EH (cell line): ENCODE measurements at regions not wholly inside any gene's neighbourhood (a gene's known extent, or its start where the extent isn't known, plus 50 kb on each side); places are given as distances from the start of the nearest gene placed in this dataset.

Experiments used
- DNase-seq: peaks from one replicate; pipeline ENCODE4 v3.0.0-alpha.2; 2015; ENCODE audit warnings: low read depth

DNA sequence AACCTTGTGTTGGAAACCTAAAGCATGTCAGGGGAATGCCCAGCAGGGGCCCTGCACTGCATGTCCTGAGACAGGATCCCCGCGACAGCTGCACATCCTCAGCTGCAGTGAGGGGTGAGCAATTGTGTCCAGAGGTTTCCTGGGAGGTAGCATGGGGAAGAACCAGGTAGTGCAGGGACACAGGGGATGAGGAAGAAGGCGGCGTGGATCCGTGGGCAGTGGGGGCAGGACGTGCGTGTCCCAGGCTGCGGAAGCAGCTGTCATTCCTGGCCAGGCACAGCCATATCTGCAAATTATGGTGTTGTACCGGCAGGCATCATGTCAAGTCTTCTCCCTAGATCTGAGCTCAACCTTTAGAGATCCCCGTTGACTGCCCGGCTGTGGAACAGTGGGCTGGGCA lies 238.2 kb upstream of the MYT1L start:
- no peak for DNase-seq

- no peak for DNase-seq
Measured at GRCh38 chr2:2568411-2568810, 237.3 kb upstream of the MYT1L start.

- no peak for DNase-seq
Measured at GRCh38 chr2:2567776-2568175, 236.7 kb upstream of the MYT1L start.

DNA sequence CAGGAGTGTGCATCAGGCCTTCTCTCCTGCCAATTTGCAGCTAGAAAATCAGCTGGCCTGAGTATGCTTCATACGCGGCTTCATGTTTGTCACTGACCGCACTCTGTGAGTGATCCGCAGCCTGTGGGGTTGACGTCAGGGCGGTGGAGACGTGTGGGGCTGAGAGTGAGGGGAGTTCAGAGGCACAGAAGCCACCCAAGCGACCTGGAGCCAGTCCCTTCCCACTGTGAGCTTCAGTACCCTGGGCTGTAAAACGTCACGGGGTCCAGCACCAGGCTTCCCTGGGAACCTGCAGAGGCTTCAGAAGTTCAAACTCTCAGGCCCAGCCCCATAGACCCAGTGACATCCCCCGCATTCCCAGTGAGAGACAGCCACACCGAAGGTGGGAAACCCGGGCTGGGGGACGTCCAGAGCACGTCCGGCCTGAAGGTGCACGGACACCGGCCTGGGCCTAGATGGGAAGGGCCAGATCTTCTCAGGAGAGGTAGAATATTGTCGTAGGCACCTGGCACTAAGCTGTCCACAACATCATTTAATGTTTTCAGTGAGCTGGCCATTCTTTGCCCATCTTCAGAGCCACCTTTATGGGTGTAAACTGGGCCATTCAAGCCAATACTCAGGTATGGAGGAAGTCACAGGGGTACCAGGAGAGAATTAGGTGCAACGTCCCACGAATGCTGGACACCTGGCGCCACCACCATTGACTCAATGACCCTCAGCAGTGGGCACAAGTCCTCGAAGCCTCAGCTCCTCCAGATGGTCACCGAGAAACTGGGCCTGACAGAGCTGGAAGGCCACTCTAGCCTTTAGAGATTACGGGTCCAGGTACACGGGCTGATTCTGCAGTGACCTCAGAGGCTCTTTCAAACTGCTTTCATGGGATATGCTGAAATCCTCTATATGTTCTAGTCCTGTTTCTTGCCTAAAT lies 235.6 kb upstream of the MYT1L start:
- no peak for DNase-seq

DNA sequence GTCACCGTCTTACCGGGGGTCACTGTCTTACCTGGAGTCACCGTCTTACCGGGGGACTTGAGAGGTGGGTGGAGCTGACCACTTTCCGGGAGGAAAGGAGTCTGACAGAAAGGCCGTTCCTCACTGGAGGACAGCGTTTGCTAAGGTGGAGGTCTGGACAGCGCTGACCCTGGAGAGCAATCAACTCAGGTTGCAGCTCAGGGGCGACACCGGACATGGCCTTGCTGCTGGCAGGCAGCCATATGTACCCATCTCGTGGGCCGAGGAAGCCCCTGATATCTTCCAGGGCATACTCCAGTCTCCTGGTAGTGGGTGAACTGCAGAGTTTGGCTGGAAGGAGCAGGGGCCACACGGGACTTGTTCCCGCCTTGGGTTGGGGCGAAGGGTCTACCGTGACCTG lies 234.6 kb upstream of the MYT1L start:
- DNase-seq: no peak

DNA sequence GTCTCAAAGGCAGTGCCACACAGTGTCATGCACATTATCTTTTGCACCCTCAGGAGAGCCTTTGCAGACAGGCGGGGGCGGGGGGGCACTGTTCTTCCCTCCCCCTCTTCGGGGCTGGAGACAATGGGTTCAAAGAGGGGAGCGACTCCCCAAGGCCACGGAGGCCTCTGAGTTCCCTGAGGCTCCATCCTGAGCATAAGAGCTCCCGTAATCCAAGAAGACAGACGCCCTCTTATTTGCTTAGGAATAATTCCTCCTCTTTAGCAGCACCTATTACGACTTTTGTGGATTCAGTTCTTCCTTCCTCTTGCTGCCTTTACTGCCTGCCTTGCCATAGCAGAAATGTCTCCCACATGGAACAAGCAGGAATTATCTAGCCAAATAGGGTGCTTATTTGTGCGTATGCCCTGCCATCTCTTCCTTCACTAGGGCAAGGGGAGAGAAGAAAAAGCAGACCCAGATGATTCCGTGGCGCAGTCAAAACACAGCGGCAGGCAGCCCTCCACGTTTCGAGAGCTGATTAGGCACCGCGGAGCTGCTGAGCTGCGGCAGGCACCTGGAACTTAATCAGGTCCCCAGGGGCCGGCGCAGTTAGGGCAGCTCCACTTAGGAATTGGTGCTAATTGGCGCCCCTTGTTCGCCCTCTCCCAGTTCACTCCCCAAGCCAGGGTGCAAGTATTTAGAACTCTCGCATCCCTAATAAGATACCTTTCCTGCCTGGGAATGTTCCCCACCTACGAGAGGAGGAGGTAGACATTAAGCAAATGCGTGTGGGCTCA lies 233.4 kb upstream of the MYT1L start:
- DNase-seq: no peak

- no peak for DNase-seq
Measured at GRCh38 chr2:2563309-2563860, 232.3 kb upstream of the MYT1L start.

DNA sequence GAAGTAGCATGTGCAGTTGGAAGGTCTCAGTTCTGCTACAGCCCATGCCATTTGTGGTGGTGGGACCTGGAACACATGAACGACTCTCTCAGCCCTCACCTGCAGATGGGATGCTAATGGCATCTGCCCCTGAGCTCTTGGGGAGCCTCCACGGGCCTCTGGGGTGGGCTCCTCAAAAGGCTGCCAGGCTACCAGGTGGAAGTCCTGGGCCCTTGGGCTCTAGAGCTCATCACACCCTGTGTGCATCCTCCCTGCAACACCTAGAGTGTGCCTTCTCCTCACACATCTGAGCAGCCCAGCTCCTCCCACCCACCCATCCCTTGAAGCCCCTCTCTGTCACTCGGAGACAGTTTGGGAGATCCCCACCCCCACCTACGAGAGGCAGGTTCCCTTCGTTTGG lies 231.8 kb upstream of the MYT1L start:
- DNase-seq: no peak

- no peak for DNase-seq
Measured at GRCh38 chr2:2561346-2562095, 230.4 kb upstream of the MYT1L start.

- no peak for DNase-seq
Measured at GRCh38 chr2:2560374-2561015, 229.4 kb upstream of the MYT1L start.

GRCh38 chr2:2558476-2558875 lies 227.4 kb upstream of the MYT1L start:
- DNase-seq: no peak

GRCh38 chr2:2557475-2557874 lies 226.4 kb upstream of the MYT1L start:
- no peak for DNase-seq

- DNase-seq: no peak
Measured at GRCh38 chr2:2550856-2551255, 219.8 kb upstream of the MYT1L start.

DNA sequence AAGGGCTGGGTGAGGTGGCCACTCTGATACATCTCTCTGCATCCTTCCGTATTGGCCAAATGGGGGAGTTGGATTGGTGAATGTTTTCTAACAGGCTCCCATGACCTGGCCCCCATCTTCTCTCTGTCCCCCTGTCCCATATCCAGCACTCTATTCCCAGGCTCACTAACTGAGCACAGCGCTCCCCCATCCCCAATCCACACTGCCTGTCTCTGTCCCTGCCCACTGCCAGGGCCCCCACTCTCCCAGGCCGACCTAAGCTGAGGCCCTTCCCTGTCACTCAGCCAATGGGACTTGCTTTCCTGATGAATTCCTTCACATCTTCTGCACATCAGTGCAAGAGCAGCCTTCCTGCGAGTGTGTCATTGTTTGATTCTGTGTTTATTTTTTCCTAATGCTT lies 216.8 kb upstream of the MYT1L start:
- DNase-seq: no peak

GRCh38 chr2:2547451-2547850 lies 216.4 kb upstream of the MYT1L start:
- no peak for DNase-seq

- DNase-seq: no peak
Measured at GRCh38 chr2:2546046-2546445, 215.0 kb upstream of the MYT1L start.

- DNase-seq: no peak
Measured at GRCh38 chr2:2542966-2543611, 212.0 kb upstream of the MYT1L start.

DNA sequence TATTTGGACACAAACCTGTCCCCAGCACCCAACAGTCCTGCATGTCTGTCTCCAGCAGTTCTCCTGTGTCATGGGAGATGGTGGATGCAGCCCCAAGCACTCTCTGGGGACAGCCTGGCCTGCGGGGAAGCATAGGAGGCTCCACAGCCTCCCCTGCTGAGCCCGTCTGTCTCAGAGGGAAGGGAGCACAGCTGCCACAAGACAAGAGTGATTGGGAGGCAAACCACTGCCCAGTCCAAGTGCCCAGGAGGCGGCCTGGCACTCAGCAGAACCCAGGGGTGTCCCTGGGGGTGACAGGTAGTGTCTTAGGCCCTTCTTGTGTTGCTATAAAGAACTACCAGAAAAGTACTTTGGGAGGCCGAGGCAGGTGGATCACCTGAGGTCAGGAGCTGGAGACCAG lies 211.2 kb upstream of the MYT1L start:
- no peak for DNase-seq

DNA sequence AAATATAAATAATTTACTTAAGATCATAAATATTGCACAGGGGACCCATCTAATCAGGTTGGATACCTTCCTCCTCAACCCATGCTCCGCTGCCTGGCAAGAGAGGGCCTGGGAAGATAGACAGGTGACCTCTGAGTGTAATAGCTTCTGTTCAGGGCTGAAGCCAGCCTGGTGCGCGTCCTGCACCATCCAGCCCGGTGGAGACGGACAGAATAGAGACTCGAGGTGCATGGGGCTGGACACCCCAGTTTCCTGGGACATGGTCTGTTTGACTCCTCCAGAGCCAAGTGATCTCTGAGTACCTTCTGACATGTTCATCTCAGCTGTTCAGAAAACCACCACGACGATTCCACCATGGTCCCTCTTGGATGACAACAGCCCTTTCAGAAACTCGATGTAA lies 209.3 kb upstream of the MYT1L start:
- no peak for DNase-seq

DNA sequence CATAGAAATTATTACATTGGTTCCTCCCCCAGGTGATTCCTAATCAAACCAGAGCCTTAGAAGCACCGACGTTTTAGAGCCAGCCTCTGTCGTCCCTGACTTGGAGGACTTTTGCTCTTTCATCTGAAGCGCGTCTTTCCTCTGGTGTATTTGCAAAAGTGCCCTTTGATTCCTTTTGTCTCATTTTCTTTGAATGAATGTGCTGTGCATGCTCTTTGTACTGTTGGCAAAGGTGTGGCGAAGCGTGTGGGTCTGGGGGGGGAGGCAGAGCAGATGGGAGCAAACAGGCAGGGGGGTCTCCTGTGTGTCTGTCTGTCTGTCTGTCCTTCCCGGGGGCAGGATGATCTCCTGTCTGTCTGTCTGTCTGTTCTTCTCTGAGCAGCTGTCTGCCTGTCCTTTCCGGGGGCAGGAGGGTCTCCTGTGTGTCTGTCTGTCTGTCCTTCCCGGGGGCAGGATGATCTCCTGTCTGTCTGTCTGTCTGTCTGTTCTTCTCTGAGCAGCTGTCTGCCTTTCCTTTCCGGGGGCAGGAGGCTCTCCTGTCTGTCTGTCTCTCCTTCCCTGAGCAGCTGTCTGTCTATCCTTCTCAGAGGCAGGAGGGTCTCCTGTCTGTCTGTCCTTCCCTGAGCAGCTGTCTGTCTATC lies 205.5 kb upstream of the MYT1L start:
- DNase-seq: no peak

- no peak for DNase-seq
Measured at GRCh38 chr2:2530334-2530733, 199.3 kb upstream of the MYT1L start.
